ENCODE measurements at regions not wholly inside any gene's neighbourhood (a gene's known extent, or its start where the extent isn't known, plus 50 kb on each side); places are given as distances from the start of the nearest gene placed in this dataset.
"Not testable (repeated sequence)": the region's sequence is repeated elsewhere in the genome, so short reads cannot be mapped to it uniquely, and the experiment has no call there.

DNA sequence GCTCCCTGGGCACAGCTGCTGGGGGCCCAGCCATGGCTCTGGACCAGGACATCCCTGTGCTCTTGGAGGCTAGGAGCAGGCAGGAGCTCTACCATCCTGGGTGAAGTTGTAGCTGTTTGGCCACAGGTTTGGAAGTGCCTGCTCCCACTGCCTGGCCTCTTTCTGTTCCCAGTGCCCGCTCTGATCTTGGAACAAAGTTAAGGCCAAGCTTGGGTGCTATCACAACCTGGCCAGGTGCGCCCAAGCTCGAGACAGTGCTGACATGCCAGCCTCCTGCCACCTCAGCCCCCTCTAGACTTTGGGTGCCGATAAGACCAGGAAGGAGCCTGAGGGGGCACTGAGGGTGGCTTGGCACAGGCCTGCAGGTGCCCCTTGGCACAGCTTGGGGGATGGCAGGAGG, 686.1 kb upstream of the AADAT start:
- no peak for DNase-seq

DNA sequence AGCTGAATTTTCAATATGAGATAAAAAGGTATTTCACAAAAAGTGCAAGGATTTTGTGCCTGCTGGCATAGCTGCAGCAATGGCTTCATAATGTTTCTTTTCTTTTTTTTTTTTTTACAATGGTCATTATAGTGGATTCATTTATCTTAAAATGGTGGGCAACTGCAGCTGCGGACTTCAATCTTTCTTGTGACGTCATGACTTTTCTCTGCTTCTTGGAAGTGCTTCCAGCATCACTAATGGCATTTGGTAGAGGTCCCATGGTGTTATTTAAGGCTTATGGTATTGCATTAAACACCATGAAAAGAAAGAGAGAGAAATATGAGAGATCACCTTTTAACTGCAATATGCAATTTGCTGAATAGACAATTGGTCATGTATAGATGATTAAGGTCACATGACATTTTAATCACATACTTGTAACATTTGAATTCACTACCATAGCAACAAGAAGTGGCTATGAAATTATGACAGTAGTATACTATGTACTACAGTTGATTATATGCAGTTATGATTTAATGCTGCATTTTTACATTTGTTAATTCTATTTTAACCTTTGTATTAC, 684.0 kb upstream of the AADAT start:
- DNase-seq = no peak

DNA sequence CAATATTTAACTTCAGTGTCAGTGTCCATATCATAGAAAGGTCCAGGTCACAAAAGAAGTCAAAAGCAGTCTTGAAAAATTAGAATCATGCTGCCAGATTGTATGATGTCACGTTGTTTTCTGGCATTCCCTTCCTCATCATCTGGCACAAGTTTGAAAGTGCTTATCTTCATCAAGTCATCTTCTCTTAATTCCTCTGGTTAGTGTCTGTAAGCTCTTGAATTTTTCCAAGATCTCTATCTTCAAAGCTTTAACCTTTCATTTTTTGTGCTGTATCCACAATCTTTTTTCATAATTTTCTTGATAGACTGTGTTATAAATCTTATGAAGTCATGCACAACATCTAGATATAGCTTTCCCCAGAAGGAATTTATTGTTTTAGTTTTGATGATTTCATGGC, 682.7 kb upstream of the AADAT start:
- DNase-seq = no peak

DNA sequence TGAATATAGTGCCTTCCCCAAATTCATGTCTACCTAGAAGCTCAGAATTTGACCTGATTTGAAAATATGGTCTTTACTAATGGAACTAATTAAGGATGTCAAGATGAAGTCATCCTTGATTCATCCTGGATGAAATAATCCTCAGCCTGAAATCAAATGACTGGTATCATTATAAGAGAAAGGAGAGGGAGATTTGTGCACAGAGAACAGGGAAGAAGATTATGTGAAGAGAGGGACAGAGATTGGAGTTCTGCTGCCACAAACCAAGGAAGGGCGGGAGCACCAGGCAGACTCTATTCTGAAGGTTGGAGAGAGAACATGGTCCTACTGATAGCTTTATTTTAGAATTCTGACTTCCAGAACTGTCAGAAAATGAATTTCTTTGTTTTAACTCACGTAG, 680.9 kb upstream of the AADAT start:
- DNase-seq = no peak

DNA sequence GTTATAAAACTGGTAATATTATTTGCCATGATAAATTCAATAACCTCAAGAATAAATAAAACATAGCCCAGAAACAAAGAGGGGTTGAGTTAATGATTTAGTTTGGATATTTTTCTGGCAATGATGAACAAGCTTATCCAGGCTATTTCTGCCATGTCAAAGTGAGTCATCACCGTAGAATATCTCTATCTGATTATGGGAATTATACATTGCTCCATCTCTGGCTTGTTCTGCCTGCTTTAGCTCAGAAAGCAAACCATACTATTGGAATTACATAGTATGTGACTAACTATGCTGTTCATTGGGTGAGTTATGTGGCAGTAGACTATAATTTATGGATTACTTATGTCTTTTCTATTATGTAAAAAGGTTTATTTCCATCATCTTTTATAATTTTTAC, 680.1 kb upstream of the AADAT start:
- no peak for DNase-seq

DNA sequence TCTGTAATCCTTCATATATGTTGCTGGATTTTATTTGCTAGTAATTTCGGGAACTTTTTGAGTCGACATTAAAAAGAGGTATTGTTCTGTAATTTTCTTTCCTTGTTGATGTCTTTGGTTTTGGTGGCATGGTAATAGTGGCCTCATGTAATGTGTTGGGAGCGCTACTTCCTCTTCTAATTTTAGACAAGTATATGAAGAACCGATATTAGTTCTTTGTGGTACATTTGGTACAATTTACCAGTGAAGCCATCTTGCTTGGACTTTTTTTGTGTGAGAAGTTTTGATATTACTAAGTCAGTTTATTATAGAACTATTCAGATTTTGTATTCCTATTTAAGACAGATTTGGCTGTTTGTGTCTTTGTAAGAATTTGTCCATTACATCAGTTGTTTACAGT, 669.2 kb upstream of the AADAT start:
- no peak for DNase-seq

DNA sequence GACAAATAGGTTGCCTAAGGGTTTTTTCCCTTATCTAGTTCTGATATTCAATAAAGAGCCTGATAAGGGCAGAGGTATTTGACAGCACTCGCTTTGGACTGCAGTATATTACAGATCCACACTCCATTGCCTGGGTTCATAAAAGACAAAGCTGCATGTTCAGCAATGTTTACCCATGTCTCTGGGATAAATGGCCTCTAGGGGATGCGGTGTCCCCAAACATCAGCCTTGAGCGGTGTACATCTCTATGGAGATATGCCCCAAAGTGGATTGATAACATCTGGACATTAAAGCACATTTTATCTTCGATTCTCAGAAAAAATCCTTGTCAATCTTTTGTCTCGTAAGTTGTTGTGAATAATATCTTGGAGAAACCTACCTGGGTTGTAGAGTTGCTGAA, 660.8 kb upstream of the AADAT start:
- no peak for DNase-seq

DNA sequence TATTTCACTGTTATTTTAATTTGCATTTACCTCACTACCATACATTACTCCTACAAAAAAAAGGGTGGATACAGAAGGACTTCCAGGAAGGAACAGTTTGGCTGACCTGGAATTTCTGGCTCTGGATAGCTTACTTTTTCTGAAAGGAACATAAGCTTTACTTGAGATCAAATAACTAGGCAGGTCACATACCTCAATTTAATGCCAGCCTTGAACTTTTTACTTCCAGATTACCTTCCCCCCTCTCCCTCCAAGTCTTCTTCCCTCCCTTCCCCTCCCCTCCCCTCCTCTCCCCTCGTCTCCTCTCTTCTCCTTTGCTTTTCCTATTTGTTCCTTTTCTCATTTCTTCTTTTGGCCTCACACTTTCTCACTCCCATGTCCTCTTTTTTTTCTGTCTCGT, 659.2 kb upstream of the AADAT start:
- no peak for DNase-seq

DNA sequence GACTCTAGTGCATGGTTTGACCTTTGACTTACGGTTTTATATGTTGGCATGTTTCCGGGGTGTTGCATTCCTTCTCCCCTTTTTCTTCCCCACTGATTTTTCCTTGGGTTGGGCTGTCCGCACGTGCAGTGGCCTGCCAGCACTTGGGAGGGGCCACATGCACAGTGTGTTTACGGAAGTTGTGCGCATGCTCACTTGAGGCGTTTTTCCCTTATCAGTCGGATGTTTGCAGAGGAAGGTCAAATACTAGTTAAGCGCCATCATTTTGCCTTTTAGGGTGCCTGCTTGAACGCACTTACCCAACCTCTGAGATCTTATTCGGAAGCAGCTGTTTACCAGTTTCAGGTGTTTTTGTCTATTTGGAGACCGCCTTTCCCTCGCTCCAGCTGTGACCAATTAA, 653.9 kb upstream of the AADAT start:
- no peak for DNase-seq

DNA sequence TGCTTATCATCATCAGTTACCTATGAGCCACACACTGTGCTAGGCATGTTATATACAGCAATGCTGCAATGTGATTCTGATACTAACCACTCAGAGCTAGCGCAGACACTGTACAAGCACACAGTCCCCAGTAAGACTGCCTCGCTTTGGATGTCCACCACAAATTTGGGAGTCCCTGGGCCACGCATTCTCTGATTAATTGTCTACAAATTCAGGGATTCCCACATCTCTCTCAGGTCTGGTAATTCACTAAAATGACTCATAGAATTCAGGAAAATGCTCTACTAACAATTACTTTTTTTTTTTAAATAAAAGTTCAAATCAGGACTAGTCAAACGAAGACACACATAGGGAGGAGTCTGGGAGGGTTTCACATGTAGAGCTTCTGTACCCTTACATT, 652.1 kb upstream of the AADAT start:
- DNase-seq = no peak

DNA sequence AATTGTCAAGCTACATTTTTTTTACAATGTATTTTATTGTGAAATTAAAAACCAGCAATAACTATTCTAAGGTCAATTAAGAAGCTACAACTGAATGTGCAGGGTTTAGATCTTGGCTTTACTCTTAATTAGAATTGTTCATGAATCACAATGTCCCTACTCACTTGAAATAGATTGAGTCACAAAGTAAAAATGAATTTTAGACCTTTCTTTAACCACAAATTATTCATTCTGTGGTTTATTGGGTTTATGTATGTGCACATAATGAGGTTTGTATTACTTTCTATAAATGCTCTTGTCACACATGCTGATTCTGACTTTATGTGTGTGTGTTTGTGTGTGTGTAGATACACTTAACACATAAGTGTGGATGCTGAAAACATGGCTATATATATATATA, 647.0 kb upstream of the AADAT start:
- DNase-seq = no peak

DNA sequence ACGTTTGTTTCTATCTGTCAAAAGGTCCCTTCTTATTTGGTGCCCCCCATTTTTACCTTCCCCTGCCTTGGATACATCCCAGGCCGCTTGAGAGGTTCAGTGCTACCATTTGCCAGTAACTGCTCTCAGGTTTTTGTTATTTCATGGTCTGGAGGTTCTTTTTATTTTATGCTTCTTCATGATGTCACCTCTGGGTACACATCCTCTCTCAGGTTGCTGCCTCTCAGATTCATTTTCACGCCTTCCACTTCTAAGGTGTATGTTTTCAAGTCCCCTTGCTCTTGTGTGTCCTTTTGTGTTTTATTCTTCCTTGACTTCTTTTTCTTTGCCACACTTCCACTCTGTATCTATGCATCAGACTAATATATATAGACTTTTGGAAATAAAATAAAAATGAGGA, 640.1 kb upstream of the AADAT start:
- no peak for DNase-seq

DNA sequence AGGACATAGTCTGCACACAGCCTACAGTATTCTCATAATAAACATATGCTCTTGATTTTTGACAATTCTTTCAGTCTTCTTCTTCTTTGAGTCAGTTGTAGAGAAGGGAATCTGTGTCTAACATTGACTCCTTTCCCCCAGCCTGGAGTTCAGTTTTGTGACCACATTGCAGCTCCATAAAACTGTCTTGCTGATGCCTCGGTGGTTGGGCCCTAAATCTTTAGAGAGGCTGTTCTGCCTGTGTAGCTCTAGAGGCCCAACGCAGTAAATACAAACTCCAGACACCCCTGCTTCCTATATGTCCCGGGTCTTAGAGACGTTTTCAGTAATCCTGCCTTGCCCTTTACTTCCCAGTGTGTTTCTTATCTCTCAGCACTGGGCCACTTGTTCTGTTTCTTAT, 639.5 kb upstream of the AADAT start:
- no peak for DNase-seq

DNA sequence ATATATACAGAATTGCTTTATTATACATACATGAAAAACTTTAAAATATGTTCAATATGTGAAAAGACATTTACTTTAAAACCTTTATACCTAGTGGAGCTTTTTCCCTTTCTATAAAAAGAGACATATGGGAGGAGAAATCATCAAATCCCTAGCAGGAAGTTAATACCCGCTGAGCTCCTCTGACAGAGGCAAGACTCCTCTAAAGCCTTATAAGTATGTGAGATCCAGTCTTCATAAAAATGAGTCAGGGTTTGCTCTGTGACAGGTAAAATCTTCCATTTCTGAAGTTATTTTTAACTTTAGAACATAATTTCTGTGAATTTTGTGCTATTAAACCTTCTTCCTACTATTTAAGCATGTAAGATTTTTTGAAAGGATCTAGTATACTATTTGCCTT, 634.4 kb upstream of the AADAT start:
- DNase-seq = no peak

DNA sequence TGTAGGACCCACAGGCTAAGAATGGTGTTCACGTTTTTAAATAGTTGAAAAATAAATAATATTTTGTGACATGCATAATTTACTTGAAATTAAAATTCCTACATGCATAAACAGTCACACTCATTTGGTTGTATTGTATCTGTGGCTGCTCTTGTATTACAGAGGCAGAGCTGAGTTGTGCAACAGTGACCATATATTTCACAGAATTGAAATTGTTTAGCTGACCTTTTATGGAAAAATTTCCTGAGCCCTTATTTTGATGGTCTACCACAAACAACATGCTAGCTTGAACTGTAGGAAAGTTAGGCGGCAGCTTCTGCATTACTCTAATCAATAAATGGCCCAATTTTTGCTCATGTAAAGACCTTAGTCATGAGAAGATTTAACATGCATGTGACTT, 633.4 kb upstream of the AADAT start:
- DNase-seq = no peak

DNA sequence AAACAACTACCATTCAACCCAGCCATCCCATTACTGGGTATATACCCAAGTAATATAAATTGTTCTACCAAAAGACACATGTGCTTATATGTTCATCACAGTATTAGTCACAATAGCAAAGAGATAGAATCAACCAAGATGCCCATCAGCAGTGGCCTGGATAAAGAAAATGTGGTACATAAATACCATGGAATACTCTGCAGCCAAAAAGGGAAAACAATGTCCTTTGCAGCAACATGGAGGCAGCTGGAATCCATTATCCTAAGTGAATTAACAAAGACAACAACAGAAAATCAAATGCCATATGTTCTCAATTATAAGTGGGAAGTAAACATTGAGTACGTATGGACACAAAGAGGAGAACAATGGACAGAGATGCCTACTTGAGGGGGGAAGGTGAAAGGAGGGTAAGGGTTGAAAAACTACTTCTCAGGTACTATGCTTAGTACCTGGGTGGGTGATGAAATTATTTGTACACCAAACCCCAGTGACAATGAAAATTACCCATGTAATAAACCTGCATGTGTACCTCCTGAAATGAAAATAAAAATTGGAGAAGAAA, 632.1 kb upstream of the AADAT start:
- peak; percentile 4 for DNase-seq

DNA sequence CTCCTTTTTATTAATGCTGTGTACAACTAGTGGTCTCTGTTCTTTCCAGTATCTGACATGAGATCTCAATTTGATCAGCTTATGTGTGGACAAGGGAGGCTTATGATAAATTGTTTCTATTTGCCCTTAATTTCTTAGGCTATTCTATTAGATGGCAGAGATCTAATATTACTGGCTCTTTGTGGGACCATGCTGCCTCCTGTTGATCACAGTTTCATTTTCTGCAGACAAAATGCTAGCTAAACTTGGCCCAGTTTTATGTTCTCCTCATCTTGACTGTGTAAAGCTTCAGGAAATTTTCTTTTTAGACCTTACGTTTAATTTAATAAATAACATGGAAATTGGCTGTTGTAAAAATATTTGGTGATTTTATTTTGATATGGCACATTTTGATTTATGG, 627.1 kb upstream of the AADAT start:
- peak; percentile 3 for DNase-seq

DNA sequence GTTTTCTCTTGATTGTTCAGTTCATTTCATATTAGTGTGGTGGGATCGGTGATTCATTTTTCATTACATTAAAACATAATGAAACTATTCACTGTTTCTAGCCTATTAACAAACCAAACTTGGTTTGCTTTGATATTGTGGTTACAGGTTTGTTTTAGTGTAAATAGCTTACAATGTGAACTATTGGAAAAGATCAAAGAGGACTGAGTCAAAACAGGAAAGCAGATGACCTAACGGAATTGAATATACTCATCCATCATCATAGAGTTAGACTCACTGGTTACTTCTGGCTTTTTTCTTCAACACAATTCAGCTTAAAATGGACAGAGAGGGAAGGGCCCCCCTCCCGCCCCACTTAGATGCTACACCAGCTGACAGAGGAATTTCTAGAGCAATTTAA, 616.2 kb upstream of the AADAT start:
- no peak for DNase-seq

DNA sequence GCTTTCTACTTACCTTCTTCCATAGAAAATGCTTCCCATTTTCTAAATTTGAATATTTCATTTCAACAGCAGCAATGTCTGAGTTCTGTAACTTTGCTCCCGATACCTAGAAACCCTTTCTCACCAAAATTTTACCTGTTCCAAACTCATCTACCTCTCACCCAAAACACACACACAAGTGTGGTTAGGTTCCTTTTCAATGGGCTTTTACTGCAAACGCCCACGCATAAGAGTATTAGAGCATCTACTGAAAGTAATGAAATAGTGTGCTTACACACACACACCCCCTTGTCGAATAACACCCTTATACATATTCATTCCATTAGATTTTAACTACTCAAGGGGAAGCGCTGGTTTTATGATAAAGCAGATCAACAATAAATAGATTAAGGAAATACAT, 610.3 kb upstream of the AADAT start:
- no peak for DNase-seq

DNA sequence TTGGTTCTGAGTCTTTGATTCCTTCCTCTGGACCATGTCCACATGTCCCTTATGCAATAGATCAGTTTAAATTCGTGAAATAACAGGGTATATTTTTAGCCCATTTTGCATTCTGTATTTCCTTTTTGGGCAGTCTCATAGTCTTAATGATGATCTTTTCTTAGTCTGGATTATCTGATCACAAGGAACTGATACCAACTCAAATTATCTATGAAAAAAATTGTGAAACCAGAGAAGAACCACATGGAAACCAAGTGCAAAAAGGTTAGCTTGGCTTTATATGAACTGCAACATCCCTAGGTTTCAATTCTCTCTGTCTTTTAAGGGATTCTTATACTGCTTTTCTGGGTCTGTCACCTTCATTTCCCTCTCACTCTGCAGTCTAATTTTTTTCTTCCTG, 608.6 kb upstream of the AADAT start:
- no peak for DNase-seq

DNA sequence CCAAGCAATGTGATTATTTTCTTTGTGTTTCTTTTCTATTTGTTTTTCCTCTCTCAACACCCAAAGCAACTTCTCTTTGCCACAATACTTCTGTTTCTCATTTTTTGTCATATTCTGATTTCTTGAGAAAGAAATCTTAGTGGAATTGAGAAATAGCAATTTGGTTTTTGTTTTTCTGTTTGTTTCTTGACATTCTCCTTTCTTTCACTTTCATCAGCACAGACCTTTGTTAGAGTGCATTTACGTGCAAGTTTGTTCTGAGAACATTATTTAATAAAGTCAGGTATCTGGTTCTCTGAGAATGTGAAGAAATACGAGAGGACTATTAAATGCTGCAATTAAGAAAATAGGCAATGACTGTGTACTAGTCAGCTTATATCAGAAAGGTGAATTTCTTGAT, 608.1 kb upstream of the AADAT start:
- no peak for DNase-seq

DNA sequence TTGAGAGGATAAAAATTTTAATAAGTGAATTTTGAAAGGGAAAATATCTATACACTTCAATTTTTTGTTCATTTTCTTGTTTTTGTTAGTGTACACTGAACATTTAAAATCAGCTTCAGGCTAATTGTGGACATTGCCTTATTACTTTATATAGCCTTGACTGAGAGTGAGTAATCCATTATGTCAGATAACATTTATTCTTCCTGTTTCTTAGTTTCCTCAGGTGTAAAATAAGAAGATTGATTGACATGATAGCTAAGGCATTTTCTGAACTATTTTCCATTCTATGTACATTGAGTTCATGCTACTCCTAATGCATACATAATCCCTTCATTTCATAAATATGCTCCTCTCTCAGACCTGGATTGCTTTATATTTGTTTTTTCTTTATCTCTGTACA, 607.3 kb upstream of the AADAT start:
- DNase-seq = no peak

DNA sequence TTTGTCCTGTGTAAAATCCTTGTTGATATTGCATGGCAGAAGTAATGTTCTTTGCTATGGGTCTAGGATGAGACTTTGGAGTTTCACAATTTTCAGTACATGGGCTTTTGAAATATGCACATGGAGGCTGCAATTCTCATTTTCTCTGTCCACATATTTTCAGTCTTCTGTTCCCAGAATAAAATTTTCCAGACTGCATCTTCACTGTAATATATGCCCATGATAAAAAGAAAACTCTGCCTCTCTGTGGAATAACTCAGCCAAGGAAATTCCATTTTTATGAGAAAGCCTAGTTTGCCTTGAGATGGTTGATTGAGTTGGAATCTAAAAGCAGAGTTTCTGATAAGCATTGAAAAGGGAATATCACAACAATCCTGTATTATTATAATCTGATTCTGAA, 601.4 kb upstream of the AADAT start:
- DNase-seq = no peak

DNA sequence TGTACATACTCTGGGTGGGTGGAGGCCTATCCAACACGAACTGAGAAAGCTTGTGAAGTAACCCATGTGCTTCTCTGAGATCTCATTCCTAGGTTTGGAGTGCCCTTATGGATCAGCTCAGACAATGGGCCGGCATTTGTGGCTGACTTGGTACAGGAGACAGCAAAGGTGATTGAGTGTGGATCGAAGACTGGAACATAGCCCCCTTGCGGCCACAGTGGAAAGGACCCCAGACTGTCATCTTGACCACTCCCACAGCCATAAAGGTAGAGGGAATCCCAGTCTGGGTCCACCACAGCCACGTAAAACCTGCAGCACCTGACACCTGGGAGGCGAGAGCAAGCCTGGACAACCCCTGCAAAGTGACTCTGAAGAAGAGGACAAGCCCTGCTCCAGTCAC, 598.0 kb upstream of the AADAT start:
- DNase-seq = no peak

DNA sequence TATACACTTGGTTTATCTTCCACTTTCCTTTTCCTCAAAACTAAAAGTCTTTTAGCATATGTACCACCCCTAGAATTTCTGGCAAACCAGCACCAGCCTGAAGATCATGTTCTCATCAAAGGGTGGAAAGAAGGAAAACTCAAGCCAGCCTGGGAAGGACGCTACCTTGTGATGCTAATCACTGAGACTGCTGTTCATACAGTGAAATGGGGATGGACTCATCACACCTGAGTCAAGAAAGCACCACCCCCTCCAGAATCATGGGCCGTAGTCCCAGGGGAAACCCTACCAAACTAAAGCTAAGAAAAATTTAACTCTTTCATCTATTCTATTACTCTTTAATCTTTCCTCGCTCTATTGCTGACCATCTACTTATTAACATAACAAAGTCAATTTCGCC, 595.9 kb upstream of the AADAT start:
- not testable (repeated sequence) for DNase-seq

Measured in DMS53 (cell line).